ENCODE measurements at regions not wholly inside any gene's neighbourhood (a gene's known extent, or its start where the extent isn't known, plus 50 kb on each side); places are given as distances from the start of the nearest gene placed in this dataset.

DNA sequence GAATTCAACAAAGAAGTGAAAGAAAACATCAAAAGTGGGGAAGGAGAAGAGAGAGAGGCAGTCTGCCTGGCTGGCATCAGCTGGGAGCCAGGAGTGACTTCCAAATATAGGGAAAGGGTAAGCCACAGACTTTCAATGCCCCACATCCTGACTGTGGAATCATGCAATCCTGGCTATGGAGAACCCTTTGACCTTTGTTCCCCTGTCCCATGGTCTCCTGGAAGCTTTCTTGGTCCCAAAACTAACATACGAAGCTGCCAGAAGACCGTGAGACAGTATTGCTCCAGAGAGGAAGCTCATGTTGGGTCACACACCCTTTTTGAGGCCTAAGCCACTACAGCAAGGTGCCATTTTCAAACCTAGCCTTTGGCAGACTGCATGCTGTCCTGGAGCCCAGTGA, 665.5 kb downstream of the ELAVL2 start:
- POLR2A ChIA-PET = no interaction called here
- TF ChIP-seq, protein P1, sequence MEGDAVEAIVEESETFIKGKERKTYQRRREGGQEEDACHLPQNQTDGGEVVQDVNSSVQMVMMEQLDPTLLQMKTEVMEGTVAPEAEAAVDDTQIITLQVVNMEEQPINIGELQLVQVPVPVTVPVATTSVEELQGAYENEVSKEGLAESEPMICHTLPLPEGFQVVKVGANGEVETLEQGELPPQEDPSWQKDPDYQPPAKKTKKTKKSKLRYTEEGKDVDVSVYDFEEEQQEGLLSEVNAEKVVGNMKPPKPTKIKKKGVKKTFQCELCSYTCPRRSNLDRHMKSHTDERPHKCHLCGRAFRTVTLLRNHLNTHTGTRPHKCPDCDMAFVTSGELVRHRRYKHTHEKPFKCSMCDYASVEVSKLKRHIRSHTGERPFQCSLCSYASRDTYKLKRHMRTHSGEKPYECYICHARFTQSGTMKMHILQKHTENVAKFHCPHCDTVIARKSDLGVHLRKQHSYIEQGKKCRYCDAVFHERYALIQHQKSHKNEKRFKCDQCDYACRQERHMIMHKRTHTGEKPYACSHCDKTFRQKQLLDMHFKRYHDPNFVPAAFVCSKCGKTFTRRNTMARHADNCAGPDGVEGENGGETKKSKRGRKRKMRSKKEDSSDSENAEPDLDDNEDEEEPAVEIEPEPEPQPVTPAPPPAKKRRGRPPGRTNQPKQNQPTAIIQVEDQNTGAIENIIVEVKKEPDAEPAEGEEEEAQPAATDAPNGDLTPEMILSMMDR (IDR thresholded peaks at IDR 0.05; ENCODE audit: unreplicated experiment) = no peak
- no TSS peak for BruUV-seq (replicated peaks)
- Mint-ChIP-seq H3K27me3 (ENCODE audit: insufficient read depth, unreplicated experiment) (peaks cover 20% of the 10 kb centered on the region), H3K4me1 (ENCODE audit: insufficient read depth, unreplicated experiment) (no peaks in the 10 kb centered on the region), H3K27ac (ENCODE audit: low read depth, unreplicated experiment) (no peak overlapping the region), H3K9me3 (ENCODE audit: unreplicated experiment) (no peaks in the 10 kb centered on the region), H3K36me3 (ENCODE audit: insufficient read depth, unreplicated experiment) (no peaks in the 10 kb centered on the region), H3K4me3 (ENCODE audit: unreplicated experiment) (no peak overlapping the region)
- DNase-seq (ENCODE audit: unreplicated experiment) = no peak
- intact Hi-C loops (cut with micrococcal nuclease) = no loop called here
- CTCF ChIA-PET = interaction anchor here (0.6 to 0.8 kb wide), 2 partner anchors 10 to 30 kb away, joined by 3 read pairs; no protein-coding TSS in a partner anchor

DNA sequence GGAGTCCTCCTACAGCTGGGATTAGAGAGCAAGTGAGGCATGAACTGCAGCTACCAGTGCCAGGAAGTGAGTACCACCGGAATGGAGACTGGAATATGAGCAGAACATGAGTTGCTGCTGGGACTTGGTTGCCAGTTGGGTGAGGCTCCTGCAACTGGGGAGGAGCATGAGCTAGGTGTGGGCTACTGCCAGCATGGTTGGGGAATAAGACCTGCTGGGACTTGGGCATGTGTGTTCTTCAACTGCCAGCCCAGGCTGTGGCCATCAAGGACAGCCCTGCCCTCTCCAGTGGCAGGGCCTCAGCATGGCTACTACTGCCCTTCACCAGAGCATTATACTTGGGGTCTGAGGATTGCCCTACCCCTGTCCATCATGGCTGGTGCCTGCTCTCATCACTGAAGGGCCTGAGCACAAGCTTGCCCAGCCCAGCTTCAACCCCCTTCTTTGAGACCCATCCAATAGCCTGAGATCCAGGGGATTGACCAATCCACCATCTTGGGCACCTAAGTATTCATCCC, 665.0 kb downstream of the ELAVL2 start:
- TF ChIP-seq, protein P1 (IDR thresholded peaks at IDR 0.05; ENCODE audit: unreplicated experiment) = no peak
- Mint-ChIP-seq H3K27ac (ENCODE audit: low read depth, unreplicated experiment) (no peak overlapping the region), H3K4me3 (ENCODE audit: unreplicated experiment) (no peak overlapping the region), H3K9me3 (ENCODE audit: unreplicated experiment) (no peaks in the 10 kb centered on the region), H3K4me1 (ENCODE audit: insufficient read depth, unreplicated experiment) (no peaks in the 10 kb centered on the region), H3K36me3 (ENCODE audit: insufficient read depth, unreplicated experiment) (no peaks in the 10 kb centered on the region), H3K27me3 (ENCODE audit: insufficient read depth, unreplicated experiment) (peaks cover 26% of the 10 kb centered on the region)
- POLR2A ChIA-PET = no interaction called here
- intact Hi-C loops (cut with micrococcal nuclease) = no loop called here
- BruUV-seq (replicated peaks) = no TSS peak
- CTCF ChIA-PET = interaction anchor here (0.6 to 0.8 kb wide), 2 partner anchors 10 to 31 kb away, joined by 3 read pairs; no protein-coding TSS in a partner anchor
- DNase-seq (ENCODE audit: unreplicated experiment) = no peak

DNA sequence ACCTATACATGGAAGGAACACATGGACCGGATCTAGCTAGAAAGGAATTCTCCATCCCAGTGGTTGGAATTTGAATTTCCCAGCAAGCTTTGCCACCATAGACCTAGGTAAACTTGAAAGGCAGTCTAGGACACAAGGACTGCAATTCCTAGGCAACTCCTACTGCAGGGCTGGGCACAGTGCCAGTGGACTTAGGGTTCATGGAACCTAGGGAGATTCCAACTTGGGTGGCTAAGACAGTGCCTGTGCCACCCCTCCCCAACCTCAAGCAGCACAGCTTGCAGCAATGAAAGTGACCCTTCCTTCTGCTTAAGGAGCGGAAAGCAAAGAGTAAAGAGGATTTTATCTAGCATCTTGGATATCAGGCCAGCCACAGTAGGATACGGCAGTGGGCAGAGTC, 663.3 kb downstream of the ELAVL2 start:
- TF ChIP-seq, protein P1 (IDR thresholded peaks at IDR 0.05; ENCODE audit: unreplicated experiment) = no peak
- no TSS peak for BruUV-seq (replicated peaks)
- H3K27me3 Mint-ChIP-seq (ENCODE audit: insufficient read depth, unreplicated experiment) = peaks cover 43% of the 10 kb centered on the region
- H3K27ac Mint-ChIP-seq (ENCODE audit: low read depth, unreplicated experiment) = no peak overlapping the region
- no peak overlapping the region for H3K4me3 Mint-ChIP-seq (ENCODE audit: unreplicated experiment)
- H3K36me3 Mint-ChIP-seq (ENCODE audit: insufficient read depth, unreplicated experiment) = no peaks in the 10 kb centered on the region
- no peaks in the 10 kb centered on the region for H3K9me3 Mint-ChIP-seq (ENCODE audit: unreplicated experiment)
- POLR2A ChIA-PET = no interaction called here
- no peak for DNase-seq (ENCODE audit: unreplicated experiment)
- intact Hi-C loops (cut with micrococcal nuclease) = no loop called here
- H3K4me1 Mint-ChIP-seq (ENCODE audit: insufficient read depth, unreplicated experiment) = no peaks in the 10 kb centered on the region
- CTCF ChIA-PET = interaction anchor here (1.6 kb wide), 1 partner anchor 41 kb away, joined by 4 read pairs; no protein-coding TSS in a partner anchor

DNA sequence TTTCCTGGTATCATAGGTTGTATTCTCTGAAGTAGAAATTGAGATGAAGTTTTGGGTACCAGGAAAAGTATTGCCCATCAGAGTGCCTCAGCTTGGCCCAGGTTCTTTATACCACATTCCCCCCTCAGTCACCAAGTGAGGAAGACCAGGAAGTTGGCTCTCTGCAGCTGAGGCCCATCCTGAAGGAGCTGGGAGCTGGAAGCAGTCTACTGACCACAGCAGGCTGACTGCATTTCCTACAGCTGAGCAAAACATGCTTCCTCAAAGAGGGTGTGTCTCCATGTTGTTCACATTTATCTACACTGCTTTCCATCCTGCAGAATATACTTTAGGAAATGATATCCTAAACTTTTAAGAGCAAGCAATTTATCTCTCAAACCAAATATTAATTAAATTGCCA, 654.6 kb downstream of the ELAVL2 start:
- DNase-seq (ENCODE audit: unreplicated experiment) = no peak
- ChIA-PET POLR2A (no interaction called here), CTCF (no interaction called here)
- no peaks in the 10 kb centered on the region for H3K9me3 Mint-ChIP-seq (ENCODE audit: unreplicated experiment)
- intact Hi-C loops (cut with micrococcal nuclease) = no loop called here
- H3K27me3 Mint-ChIP-seq (ENCODE audit: insufficient read depth, unreplicated experiment) = peaks cover 47% of the 10 kb centered on the region
- TF ChIP-seq, protein P1 (IDR thresholded peaks at IDR 0.05; ENCODE audit: unreplicated experiment) = no peak
- BruUV-seq (replicated peaks) = no TSS peak
- H3K4me3 Mint-ChIP-seq (ENCODE audit: unreplicated experiment) = no peak overlapping the region
- H3K36me3 Mint-ChIP-seq (ENCODE audit: insufficient read depth, unreplicated experiment) = no peaks in the 10 kb centered on the region
- no peaks in the 10 kb centered on the region for H3K4me1 Mint-ChIP-seq (ENCODE audit: insufficient read depth, unreplicated experiment)
- no peak overlapping the region for H3K27ac Mint-ChIP-seq (ENCODE audit: low read depth, unreplicated experiment)
